OCI-LY1 (cell line): ENCODE measurements at regions not wholly inside any gene's neighbourhood (a gene's known extent, or its start where the extent isn't known, plus 50 kb on each side); places are given as distances from the start of the nearest gene placed in this dataset.

ENCODE experiments used
- H2AFZ ChIP-seq: fragments of 200-600 bp; sonication (generic), shearing (Covaris generic); 2 replicates; pipeline ENCODE4 v1.6.0; 2014; ENCODE audit warnings: antibody characterized with exemption, mild to moderate bottlenecking, low read length
- H3F3A ChIP-seq: fragments of 200-600 bp; sonication (generic), shearing (Covaris generic); 2 replicates; pipeline ENCODE4 v1.6.0; 2014; ENCODE audit warnings: mild to moderate bottlenecking, antibody characterized with exemption, low read length, moderate library complexity; ENCODE audit not compliant: insufficient read depth
- H3K27ac ChIP-seq: fragments of 200-600 bp; sonication (generic); 2 replicates; pipeline ENCODE4 v1.5.1; 2014; ENCODE audit warnings: low read length, mixed run types, mild to moderate bottlenecking, low read depth; ENCODE audit not compliant: poor library complexity, severe bottlenecking
- H3K27me3 ChIP-seq: fragments of 200-600 bp; sonication (generic); 2 replicates; pipeline ENCODE4 v1.6.0; 2014; ENCODE audit warnings: antibody characterized with exemption, mild to moderate bottlenecking, low read length, moderate library complexity; ENCODE audit not compliant: insufficient read depth
- H3K36me3 ChIP-seq: fragments of 200-600 bp; sonication (generic); 2 replicates; pipeline ENCODE4 v1.6.1; 2014; ENCODE audit warnings: mild to moderate bottlenecking, antibody characterized with exemption, low read length, moderate library complexity, mixed read lengths; ENCODE audit not compliant: insufficient read depth
- H3K4me1 ChIP-seq: fragments of 200-600 bp; sonication (generic); 2 replicates; pipeline ENCODE4 v1.5.1; 2014; ENCODE audit warnings: mild to moderate bottlenecking, low read length, moderate library complexity; ENCODE audit not compliant: insufficient read depth, severe bottlenecking
- H3K4me2 ChIP-seq: fragments of 200-600 bp; sonication (generic), shearing (Covaris generic); 2 replicates; pipeline ENCODE4 v1.6.1; 2014; ENCODE audit warnings: low read length
- H3K4me3 ChIP-seq: fragments of 200-600 bp; sonication (generic); 2 replicates; pipeline ENCODE4 v1.5.1; 2014; ENCODE audit warnings: low read length, low read depth, mild to moderate bottlenecking, mixed read lengths; ENCODE audit not compliant: poor library complexity, severe bottlenecking
- H3K79me2 ChIP-seq: fragments of 200-600 bp; shearing (Covaris generic); 2 replicates; pipeline ENCODE4 v1.6.1; 2016; ENCODE audit warnings: mixed run types, low read length, mixed read lengths; ENCODE audit not compliant: insufficient read depth
- H3K9ac ChIP-seq: fragments of 200-600 bp; sonication (generic), shearing (Covaris generic); 2 replicates; pipeline ENCODE4 v1.6.1; 2014; ENCODE audit warnings: mild to moderate bottlenecking, low read length, mixed read lengths
- H3K9me2 ChIP-seq: fragments of 200-600 bp; sonication (generic), shearing (Covaris generic); 2 replicates; pipeline ENCODE4 v1.6.1; 2014; ENCODE audit warnings: low read depth, mild to moderate bottlenecking, low read length, mixed read lengths
- H3K9me3 ChIP-seq: fragments of 200-600 bp; shearing (Covaris generic); 2 replicates; pipeline ENCODE4 v1.6.1; 2014; ENCODE audit warnings: low read length, mixed read lengths
- H4K20me1 ChIP-seq: fragments of 200-600 bp; sonication (generic), shearing (Covaris generic); 2 replicates; pipeline ENCODE4 v1.6.0; 2016; ENCODE audit warnings: mild to moderate bottlenecking, low read length; ENCODE audit not compliant: insufficient read depth
- EZH2 ChIP-seq: fragments of 200-600 bp; sonication (generic), shearing (Covaris generic); IDR thresholded peaks from 2 replicates; pipeline ENCODE4 v1.8.0; 2017; ENCODE audit warnings: borderline replicate concordance, mixed run types, mild to moderate bottlenecking, antibody characterized with exemption, low read length, moderate library complexity, mixed read lengths
- TF ChIP-seq, protein P1 (sequence below): fragments of 200-600 bp; sonication (generic), shearing (Covaris generic); IDR thresholded peaks from 2 replicates; pipeline ENCODE4 v1.5.1; 2017; ENCODE audit warnings: mild to moderate bottlenecking, antibody characterized with exemption, low read length, moderate library complexity, mixed read lengths

DNA sequence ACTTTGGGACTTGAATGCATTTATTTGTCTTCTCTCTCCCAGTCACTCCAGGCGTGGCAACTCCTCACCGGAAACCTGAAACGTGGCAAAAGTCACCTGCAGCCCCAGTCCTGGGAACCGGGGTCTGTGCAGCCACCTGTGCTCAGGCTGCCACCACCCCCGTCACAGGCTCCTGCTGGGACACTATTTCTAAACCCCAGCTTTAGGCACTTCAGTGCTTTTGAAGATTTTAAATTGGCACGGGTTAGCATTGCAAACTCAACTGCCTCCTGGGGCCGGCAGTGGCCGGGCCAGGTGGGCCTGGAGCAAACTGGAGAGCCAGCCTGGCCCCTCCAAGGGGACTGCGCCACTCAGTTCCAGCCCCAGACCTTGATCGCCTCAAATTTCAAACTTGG lies 146.7 kb upstream of the IQSEC1 start:
- Histone ChIP-seq H3K79me2 (no peaks in the 10 kb centered on the region), H3F3A (no peaks in the 10 kb centered on the region), H3K9ac (no peak overlapping the region), H3K36me3 (no peaks in the 10 kb centered on the region), H3K4me3 (no peak overlapping the region), H4K20me1 (no peaks in the 10 kb centered on the region), H2AFZ (no peak overlapping the region), H3K9me3 (no peaks in the 10 kb centered on the region), H3K4me1 (no peaks in the 10 kb centered on the region), H3K27ac (no peak overlapping the region), H3K27me3 (peaks cover 4% of the 10 kb centered on the region; the same call in 1 of the 2 replicates), H3K4me2 (no peak overlapping the region), H3K9me2 (no peaks in the 10 kb centered on the region)
- TF ChIP-seq, protein P1, sequence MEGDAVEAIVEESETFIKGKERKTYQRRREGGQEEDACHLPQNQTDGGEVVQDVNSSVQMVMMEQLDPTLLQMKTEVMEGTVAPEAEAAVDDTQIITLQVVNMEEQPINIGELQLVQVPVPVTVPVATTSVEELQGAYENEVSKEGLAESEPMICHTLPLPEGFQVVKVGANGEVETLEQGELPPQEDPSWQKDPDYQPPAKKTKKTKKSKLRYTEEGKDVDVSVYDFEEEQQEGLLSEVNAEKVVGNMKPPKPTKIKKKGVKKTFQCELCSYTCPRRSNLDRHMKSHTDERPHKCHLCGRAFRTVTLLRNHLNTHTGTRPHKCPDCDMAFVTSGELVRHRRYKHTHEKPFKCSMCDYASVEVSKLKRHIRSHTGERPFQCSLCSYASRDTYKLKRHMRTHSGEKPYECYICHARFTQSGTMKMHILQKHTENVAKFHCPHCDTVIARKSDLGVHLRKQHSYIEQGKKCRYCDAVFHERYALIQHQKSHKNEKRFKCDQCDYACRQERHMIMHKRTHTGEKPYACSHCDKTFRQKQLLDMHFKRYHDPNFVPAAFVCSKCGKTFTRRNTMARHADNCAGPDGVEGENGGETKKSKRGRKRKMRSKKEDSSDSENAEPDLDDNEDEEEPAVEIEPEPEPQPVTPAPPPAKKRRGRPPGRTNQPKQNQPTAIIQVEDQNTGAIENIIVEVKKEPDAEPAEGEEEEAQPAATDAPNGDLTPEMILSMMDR: no peak
- no peak for TF ChIP-seq EZH2

DNA sequence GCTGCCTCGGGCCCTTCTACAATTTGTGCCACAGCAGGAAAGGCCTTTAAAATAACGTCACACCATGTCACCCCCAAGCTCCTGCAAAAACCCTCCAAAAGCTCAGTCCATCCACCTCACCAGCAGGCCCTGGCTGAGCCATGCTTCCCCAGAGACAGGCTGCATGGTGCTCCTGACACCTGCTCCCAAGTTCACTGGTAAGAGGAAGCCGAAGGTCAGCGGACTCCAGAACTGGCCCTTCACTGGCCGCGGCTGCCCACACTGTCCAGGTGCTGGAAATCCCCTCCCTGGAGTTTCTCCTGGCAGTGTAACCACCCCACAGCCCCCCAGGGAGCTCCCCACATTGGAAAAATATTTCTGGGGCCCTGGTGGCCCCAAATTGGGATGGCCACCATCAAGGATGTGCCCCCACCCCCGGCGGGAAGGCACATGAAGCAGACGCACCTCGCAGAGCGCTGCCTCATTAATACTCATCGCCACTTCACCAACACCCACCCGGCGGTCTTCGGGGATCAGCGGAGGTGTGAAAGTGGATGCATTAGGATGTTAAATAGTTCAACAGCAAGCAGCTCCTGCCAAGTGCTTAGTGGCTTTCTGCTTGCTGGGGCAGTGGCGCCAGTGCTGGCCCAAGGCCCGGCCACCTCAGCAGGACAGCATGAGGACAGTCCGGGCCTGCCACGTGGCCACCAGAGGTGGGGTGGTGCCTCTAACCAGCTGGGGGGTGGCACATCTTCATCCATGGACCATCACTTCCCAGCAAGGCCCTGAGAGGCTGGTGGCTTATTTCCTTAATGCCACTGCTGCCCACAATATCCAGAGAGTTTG lies 146.1 kb upstream of the IQSEC1 start:
- H4K20me1 ChIP-seq: no peaks in the 10 kb centered on the region
- H3K27ac ChIP-seq: no peak overlapping the region
- no peak overlapping the region for H3K9ac ChIP-seq
- no peak overlapping the region for H3K4me2 ChIP-seq
- peaks cover 4% of the 10 kb centered on the region; the same call in 1 of the 2 replicates for H3K27me3 ChIP-seq
- no peaks in the 10 kb centered on the region for H3K4me1 ChIP-seq
- no peaks in the 10 kb centered on the region for H3K36me3 ChIP-seq
- no peaks in the 10 kb centered on the region for H3K79me2 ChIP-seq
- H3K9me2 ChIP-seq: no peaks in the 10 kb centered on the region
- H2AFZ ChIP-seq: no peak overlapping the region
- H3K9me3 ChIP-seq: no peaks in the 10 kb centered on the region
- no peak overlapping the region for H3K4me3 ChIP-seq
- no peak for TF ChIP-seq EZH2
- TF ChIP-seq, protein P1: no peak
- no peaks in the 10 kb centered on the region for H3F3A ChIP-seq

DNA sequence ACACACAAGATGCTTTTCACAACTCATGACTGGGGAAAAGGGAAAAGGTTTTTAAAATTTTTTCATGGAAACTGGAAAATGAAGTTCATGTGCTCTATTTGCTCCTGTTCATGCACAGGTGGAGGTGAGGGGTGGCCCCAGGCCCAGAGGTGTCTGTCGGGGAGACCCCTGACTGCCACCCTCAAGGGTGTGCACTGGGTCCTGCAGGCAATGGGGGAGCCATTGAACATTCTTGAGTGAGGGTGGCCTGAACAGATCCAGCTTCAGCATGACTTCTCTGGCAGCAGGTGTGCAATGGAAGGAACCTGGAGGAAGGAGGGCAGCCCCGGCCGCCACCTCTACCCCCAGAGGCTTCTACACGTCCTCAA lies 145.3 kb upstream of the IQSEC1 start:
- no peak overlapping the region for H2AFZ ChIP-seq
- no peaks in the 10 kb centered on the region for H3K79me2 ChIP-seq
- no peaks in the 10 kb centered on the region for H3F3A ChIP-seq
- TF ChIP-seq, protein P1: no peak
- no peak for TF ChIP-seq EZH2
- no peaks in the 10 kb centered on the region for H3K4me1 ChIP-seq
- H3K27ac ChIP-seq: no peak overlapping the region
- H3K27me3 ChIP-seq: peaks cover 4% of the 10 kb centered on the region; the same call in 1 of the 2 replicates
- no peaks in the 10 kb centered on the region for H4K20me1 ChIP-seq
- no peaks in the 10 kb centered on the region for H3K9me2 ChIP-seq
- H3K9ac ChIP-seq: no peak overlapping the region
- H3K4me3 ChIP-seq: no peak overlapping the region
- no peaks in the 10 kb centered on the region for H3K36me3 ChIP-seq
- H3K9me3 ChIP-seq: no peaks in the 10 kb centered on the region
- H3K4me2 ChIP-seq: no peak overlapping the region
